ENCODE measurements at regions not wholly inside any gene's neighbourhood (a gene's known extent, or its start where the extent isn't known, plus 50 kb on each side); places are given as distances from the start of the nearest gene placed in this dataset.

DNA sequence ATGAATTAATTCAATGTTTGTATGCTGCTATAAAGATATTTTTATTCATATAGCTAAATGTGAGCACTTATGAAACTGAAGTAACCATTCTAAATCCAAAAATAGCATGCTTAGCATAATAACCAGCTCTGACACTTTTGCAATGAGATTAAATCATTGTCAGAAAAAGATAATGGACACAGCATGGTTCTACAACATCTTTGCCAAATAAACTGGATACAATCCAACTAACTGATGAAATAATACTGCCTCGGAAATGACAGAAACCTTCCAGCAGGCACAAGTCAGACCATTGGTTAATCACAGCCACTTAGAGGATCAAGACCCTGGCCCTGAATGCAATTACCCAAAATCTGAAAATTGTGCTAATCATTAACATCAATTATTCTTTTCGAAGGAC lies 592.7 kb upstream of the ADGRL4 start:
- no peak for DNase-seq

- no peak for DNase-seq
These were observed 589.4 kb upstream of the ADGRL4 start for GRCh38 chr1:79595931-79596330.

DNA sequence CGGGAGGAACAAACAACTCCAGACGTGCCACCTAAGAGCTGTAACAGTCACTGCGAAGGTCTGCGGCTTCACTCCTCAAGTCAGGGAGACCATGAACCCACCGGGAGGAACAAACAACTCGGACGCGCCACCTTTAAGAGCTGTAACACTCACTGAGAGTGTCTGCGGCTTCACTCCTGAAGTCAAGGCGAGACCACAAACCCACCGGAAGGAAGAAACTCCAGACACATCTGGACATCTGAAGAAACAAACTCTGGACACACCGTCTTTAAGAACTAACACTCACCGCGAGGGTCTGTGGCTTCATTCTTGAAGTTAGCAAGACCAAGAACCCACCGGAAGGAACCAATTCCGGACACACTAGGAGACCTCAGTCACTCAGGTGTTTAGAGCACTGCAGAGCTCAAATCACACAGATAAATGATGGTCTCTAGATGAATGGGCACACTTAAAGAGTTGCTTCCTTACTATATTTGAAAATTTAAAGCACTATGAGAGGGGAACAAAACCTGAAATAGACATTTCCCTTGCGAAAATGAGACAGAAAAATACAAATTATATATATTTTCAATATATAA lies 587.7 kb upstream of the ADGRL4 start:
- DNase-seq = no peak

GRCh38 chr1:79592707-79593106 lies 586.2 kb upstream of the ADGRL4 start:
- no peak for DNase-seq

GRCh38 chr1:79588719-79589118 lies 582.2 kb upstream of the ADGRL4 start:
- DNase-seq = no peak

- DNase-seq = no peak
These were observed 580.7 kb upstream of the ADGRL4 start for GRCh38 chr1:79587229-79587628.

DNA sequence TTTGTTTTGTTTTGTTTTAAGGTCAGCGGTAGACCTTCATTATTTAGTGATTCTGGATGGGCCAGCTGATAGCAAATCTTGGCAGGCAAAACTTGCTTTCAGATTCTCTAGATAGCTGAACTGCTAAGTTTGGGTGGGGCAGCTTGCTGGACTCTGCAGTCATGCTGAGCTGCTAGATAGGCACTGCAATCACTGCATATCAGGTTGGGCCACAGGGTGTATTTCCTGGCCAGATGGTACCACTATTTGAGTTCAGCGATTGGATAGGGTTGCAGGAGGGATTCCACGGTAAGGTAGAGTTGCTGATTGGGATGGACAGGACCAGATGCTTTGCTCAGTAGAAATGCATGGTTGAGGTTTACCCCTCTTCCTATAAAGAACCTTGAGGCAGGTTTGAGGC lies 579.3 kb upstream of the ADGRL4 start:
- no peak for DNase-seq

GRCh38 chr1:79575424-79575823 lies 568.9 kb upstream of the ADGRL4 start:
- no peak for DNase-seq

- no peak for DNase-seq
These were observed 561.9 kb upstream of the ADGRL4 start for GRCh38 chr1:79568411-79568810.

GRCh38 chr1:79561521-79561978 lies 555.0 kb upstream of the ADGRL4 start:
- DNase-seq = no peak

- no peak for DNase-seq
These were observed 549.7 kb upstream of the ADGRL4 start for GRCh38 chr1:79556189-79556588.

DNA sequence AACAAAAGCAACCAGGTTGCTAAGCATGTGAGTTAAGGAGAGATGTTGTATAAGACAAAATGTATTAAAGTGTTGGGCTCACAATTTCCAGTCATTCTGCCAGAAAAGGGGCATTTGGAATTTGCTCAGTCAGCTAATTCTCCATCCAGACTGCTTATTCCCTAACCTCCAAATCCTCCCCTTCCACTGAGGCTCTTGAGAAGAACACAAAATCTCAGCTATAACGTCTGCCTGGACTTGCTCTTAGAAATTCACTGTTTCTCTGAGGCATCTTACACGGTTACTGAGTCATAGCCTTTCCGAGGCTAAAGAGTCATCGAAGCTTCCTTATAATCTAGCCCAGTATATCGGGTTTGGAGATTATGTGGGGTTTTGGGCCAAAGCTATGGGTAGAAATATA lies 548.2 kb upstream of the ADGRL4 start:
- DNase-seq = no peak

DNA sequence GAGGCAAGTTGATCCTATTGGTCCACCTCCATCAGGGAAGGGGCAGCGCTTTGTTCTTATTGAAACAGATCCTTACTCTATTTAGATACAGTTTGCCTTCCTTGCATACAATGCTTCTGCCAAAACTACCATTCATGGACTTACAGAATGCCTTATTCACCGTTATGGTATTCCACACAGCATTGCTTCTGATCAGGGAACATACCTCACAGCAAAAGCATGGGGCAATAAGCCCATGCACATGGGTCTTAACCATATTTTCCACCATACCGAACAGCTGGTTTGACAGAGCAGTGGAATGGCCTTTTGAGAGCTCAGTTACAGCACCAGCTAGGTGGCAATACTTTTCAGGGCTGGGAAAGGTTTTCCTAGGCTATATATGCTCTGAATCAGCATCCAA lies 544.8 kb upstream of the ADGRL4 start:
- DNase-seq = no peak

DNA sequence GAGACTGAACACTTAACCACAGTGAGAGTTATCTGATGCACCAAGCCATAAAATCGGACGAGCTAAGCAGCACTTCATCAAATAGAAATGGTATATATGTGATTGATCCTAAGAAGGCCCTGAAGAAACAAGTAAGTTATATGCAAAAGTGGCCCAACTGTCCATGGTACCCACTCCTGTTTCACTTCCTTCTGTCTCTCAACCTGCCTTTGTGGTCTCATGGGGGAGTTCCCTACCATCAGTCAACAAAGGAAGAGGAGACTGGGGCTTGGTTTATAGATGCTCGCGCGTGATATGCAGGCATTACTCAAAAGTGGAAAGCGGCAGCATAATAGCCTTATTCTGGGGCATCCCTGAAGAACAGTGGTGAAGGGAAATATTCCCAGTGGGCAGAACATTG lies 543.9 kb upstream of the ADGRL4 start:
- no peak for DNase-seq

- DNase-seq = no peak
These were observed 542.7 kb upstream of the ADGRL4 start for GRCh38 chr1:79549201-79549600.

GRCh38 chr1:79547514-79547913 lies 541.0 kb upstream of the ADGRL4 start:
- DNase-seq = no peak

- DNase-seq = no peak
These were observed 536.9 kb upstream of the ADGRL4 start for GRCh38 chr1:79543394-79543793.

GRCh38 chr1:79539001-79539400 lies 532.5 kb upstream of the ADGRL4 start:
- DNase-seq = no peak

- DNase-seq = no peak
These were observed 526.0 kb upstream of the ADGRL4 start for GRCh38 chr1:79532555-79532954.

GRCh38 chr1:79531790-79532189 lies 525.3 kb upstream of the ADGRL4 start:
- DNase-seq = no peak

- no peak for DNase-seq
These were observed 523.9 kb upstream of the ADGRL4 start for GRCh38 chr1:79530476-79530875.

DNA sequence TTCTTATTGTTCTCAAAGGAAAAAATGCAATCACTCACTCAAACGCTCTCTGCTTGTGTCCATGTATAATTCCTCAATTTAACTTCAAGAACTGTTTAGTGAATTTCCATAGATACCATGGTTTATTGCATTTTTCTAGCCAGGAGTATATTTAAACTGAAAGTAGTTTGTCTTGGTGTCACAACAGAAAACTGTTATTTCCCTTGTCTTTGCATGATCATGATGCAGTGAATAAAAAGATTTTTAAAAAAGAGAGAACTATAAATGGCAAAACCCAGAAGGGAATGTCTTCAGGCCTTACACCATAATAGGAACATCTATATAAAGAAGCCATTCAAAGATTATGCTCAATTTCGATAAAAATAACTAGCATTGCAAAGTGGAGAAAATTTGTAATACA lies 523.5 kb upstream of the ADGRL4 start:
- no peak for DNase-seq

DNA sequence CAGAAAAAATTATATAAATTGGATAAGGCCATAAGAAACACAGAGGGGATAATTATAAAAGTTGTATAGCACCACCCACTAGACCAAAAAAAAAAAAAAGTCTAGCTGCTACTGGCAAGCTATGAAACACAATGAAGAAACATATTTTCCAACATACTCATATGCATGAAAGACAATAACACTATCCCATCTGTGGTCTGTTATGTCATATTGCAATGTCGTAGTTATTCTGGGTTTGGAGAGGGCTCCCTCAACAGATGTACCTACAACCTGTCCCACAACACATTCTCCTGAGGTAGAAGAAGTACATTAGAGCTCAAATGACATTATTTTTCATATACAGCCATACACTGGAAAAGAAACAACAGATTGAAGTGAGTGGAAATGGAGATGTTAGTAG lies 517.6 kb upstream of the ADGRL4 start:
- DNase-seq = no peak

DNA sequence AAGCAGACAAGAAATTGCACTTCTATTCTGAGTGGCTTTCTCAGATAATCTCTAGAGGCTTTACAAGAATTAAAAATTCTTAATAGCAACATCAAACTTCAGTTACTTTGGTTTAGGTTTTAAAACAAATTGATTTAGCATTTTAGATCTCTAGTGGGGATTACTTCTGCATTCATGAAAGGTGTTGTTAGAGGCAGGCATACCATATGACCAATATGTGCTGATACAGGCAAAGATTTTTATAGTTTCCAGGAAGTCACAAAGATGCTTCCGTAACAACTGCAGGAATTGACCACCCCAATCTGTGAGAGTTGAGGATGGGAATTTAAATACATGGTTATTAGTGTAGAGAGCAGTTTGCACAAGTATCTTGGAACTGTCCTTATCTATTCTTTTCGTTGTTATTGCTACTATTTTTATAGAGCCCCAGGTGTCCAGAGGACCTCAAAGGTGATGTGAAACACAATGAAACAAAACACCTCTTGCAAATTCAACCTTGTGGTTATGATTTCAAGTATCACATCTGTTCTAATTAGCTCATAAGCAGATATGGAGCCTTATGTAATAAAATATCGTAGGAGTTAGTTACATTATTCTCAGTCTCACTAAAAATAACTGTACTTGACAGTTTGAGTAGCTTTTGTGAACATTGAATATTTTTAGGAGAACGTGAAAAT lies 512.7 kb upstream of the ADGRL4 start:
- DNase-seq = no peak

All from activated T-cell treated with anti-CD3 and anti-CD28 coated beads, Interleukin-2, amount 50 U/mL, for 48 hours (primary cell).